ENCODE measurements at regions not wholly inside any gene's neighbourhood (a gene's known extent, or its start where the extent isn't known, plus 50 kb on each side); places are given as distances from the start of the nearest gene placed in this dataset.
"Not testable (repeated sequence)": the region's sequence is repeated elsewhere in the genome, so short reads cannot be mapped to it uniquely, and the experiment has no call there.

- intact Hi-C loops (cut with DNase I): no loop called here
- no peaks in the 10 kb centered on the region for H3K4me1 ChIP-seq
- DNase-seq (ENCODE audit: extremely low spot score in 2 of 2): no peak
- no peak overlapping the region for H3K27ac ChIP-seq
- H3K4me3 ChIP-seq: no peak overlapping the region
- no peaks in the 10 kb centered on the region for H3K27me3 ChIP-seq
- TF ChIP-seq POLR2A (IDR thresholded peaks at IDR 0.05) (no peak), CTCF (IDR thresholded peaks at IDR 0.05) (no peak), POLR2AphosphoS5 (IDR thresholded peaks at IDR 0.05; ENCODE audit: insufficient read depth in 1 of 2, low read depth in 1 of 2) (no peak)
- H3K9me3 ChIP-seq: no peaks in the 10 kb centered on the region
- no peaks in the 10 kb centered on the region for H3K36me3 ChIP-seq
Observed at GRCh38 chr17:22202702-22203101, 510.4 kb downstream of the KCNJ18 start.

- intact Hi-C loops (cut with DNase I): no loop called here
- no peak for DNase-seq (ENCODE audit: extremely low spot score in 2 of 2)
- Histone ChIP-seq H3K9me3 (no peaks in the 10 kb centered on the region), H3K27me3 (no peaks in the 10 kb centered on the region), H3K27ac (no peak overlapping the region), H3K4me1 (no peaks in the 10 kb centered on the region), H3K36me3 (no peaks in the 10 kb centered on the region), H3K4me3 (no peak overlapping the region)
- TF ChIP-seq POLR2A (IDR thresholded peaks at IDR 0.05) (no peak), CTCF (IDR thresholded peaks at IDR 0.05) (no peak), POLR2AphosphoS5 (IDR thresholded peaks at IDR 0.05; ENCODE audit: insufficient read depth in 1 of 2, low read depth in 1 of 2) (no peak)
Observed at GRCh38 chr17:22203208-22203715, 510.9 kb downstream of the KCNJ18 start.

- H3K36me3 ChIP-seq; H3K4me1 ChIP-seq; intact Hi-C loops (cut with DNase I); DNase-seq (ENCODE audit: extremely low spot score in 2 of 2); H3K9me3 ChIP-seq; H3K4me3 ChIP-seq; H3K27ac ChIP-seq; H3K27me3 ChIP-seq: not testable (repeated sequence)
Observed at GRCh38 chr17:22204076-22204475, 511.8 kb downstream of the KCNJ18 start.

- not testable (repeated sequence) for H3K9me3 ChIP-seq
Observed at GRCh38 chr17:22210212-22210611, 517.9 kb downstream of the KCNJ18 start.

GRCh38 chr17:22213169-22213568 lies 520.8 kb downstream of the KCNJ18 start:
- H3K4me3 ChIP-seq; H3K27ac ChIP-seq; H3K4me1 ChIP-seq; H3K36me3 ChIP-seq; H3K9me3 ChIP-seq; intact Hi-C loops (cut with DNase I); DNase-seq (ENCODE audit: extremely low spot score in 2 of 2); H3K27me3 ChIP-seq: not testable (repeated sequence)

More at GRCh38 chr17:22210212-22210611, 517.9 kb downstream of the KCNJ18 start:
- H3K36me3 ChIP-seq; H3K27me3 ChIP-seq; H3K4me1 ChIP-seq; H3K4me3 ChIP-seq; H3K27ac ChIP-seq; intact Hi-C loops (cut with DNase I); DNase-seq (ENCODE audit: extremely low spot score in 2 of 2): not testable (repeated sequence)

- TF ChIP-seq CTCF (IDR thresholded peaks at IDR 0.05): no peak
- no peak for TF ChIP-seq POLR2A (IDR thresholded peaks at IDR 0.05)
- TF ChIP-seq POLR2AphosphoS5 (IDR thresholded peaks at IDR 0.05; ENCODE audit: insufficient read depth in 1 of 2, low read depth in 1 of 2): no peak
- no peaks in the 10 kb centered on the region for H3K4me1 ChIP-seq
- intact Hi-C loops (cut with DNase I): no loop called here
- no peaks in the 10 kb centered on the region for H3K27me3 ChIP-seq
- H3K36me3 ChIP-seq: no peaks in the 10 kb centered on the region
- no peak overlapping the region for H3K27ac ChIP-seq
- H3K9me3 ChIP-seq: no peaks in the 10 kb centered on the region
- H3K4me3 ChIP-seq: no peak overlapping the region
- no peak for DNase-seq (ENCODE audit: extremely low spot score in 2 of 2)
Observed at GRCh38 chr17:22217135-22217534, 524.8 kb downstream of the KCNJ18 start.

- no peaks in the 10 kb centered on the region for H3K9me3 ChIP-seq
- no peak for DNase-seq (ENCODE audit: extremely low spot score in 2 of 2)
- no peak for TF ChIP-seq POLR2A (IDR thresholded peaks at IDR 0.05)
- TF ChIP-seq POLR2AphosphoS5 (IDR thresholded peaks at IDR 0.05; ENCODE audit: insufficient read depth in 1 of 2, low read depth in 1 of 2): no peak
- no peak for TF ChIP-seq CTCF (IDR thresholded peaks at IDR 0.05)
- no peaks in the 10 kb centered on the region for H3K4me1 ChIP-seq
- H3K36me3 ChIP-seq: no peaks in the 10 kb centered on the region
- no peak overlapping the region for H3K27ac ChIP-seq
- no peak overlapping the region for H3K4me3 ChIP-seq
- intact Hi-C loops (cut with DNase I): no loop called here
- no peaks in the 10 kb centered on the region for H3K27me3 ChIP-seq
Observed at GRCh38 chr17:22221344-22221743, 529.0 kb downstream of the KCNJ18 start.

GRCh38 chr17:22226477-22226876 lies 534.2 kb downstream of the KCNJ18 start:
- H3K36me3 ChIP-seq; DNase-seq (ENCODE audit: extremely low spot score in 2 of 2); H3K4me3 ChIP-seq; H3K27me3 ChIP-seq; H3K27ac ChIP-seq; H3K4me1 ChIP-seq; H3K9me3 ChIP-seq; intact Hi-C loops (cut with DNase I): not testable (repeated sequence)

GRCh38 chr17:22226932-22227331 lies 534.6 kb downstream of the KCNJ18 start:
- H3K4me3 ChIP-seq; H3K27me3 ChIP-seq; H3K9me3 ChIP-seq; H3K27ac ChIP-seq; H3K4me1 ChIP-seq; H3K36me3 ChIP-seq; intact Hi-C loops (cut with DNase I); DNase-seq (ENCODE audit: extremely low spot score in 2 of 2): not testable (repeated sequence)

Data from vagina (tissue), 2 donors.